Endodermal cell (in vitro differentiated cells): ENCODE measurements at regions not wholly inside any gene's neighbourhood (a gene's known extent, or its start where the extent isn't known, plus 50 kb on each side); places are given as distances from the start of the nearest gene placed in this dataset.

Experiments
- DNase-seq: peaks from one replicate; pipeline ENCODE4 v3.0.0-alpha.2; 2017
- H3K27ac ChIP-seq: 2 replicates; pipeline ENCODE4 v1.5.1; 2013; ENCODE audit warnings: mild to moderate bottlenecking, low read depth, low read length, moderate library complexity
- H3K27me3 ChIP-seq: 2 replicates; pipeline ENCODE4 v1.6.1; 2013; ENCODE audit warnings: mild to moderate bottlenecking, low read length, moderate library complexity; ENCODE audit not compliant: insufficient read depth, control insufficient read depth, poor library complexity, severe bottlenecking
- H3K36me3 ChIP-seq: 2 replicates; pipeline ENCODE4 v1.7.0; 2013; ENCODE audit warnings: mild to moderate bottlenecking, low read length, moderate library complexity; ENCODE audit not compliant: control insufficient read depth, insufficient read depth
- H3K4me1 ChIP-seq: one replicate; pipeline ENCODE4 v1.7.0; 2013; ENCODE audit warnings: low read length; ENCODE audit not compliant: control insufficient read depth, insufficient read depth
- H3K4me3 ChIP-seq: 2 replicates; pipeline ENCODE4 v1.5.1; 2013; ENCODE audit warnings: mild to moderate bottlenecking, low read length, moderate library complexity
- H3K9ac ChIP-seq: 2 replicates; pipeline ENCODE4 v1.6.1; 2013; ENCODE audit warnings: mild to moderate bottlenecking, low read length, moderate library complexity; ENCODE audit not compliant: poor library complexity, severe bottlenecking; ENCODE audit errors: extremely low read depth
- H3K9me3 ChIP-seq: 2 replicates; pipeline ENCODE4 v1.6.1; 2013; ENCODE audit warnings: mild to moderate bottlenecking, low read length, moderate library complexity; ENCODE audit not compliant: control insufficient read depth
- H3K27ac Mint-ChIP-seq: 2 replicates; pipeline ENCODE4 v1.8.0; 2020; ENCODE audit warnings: mixed read lengths
- H3K27me3 Mint-ChIP-seq: 2 replicates; pipeline ENCODE4 v1.8.0; 2021; ENCODE audit warnings: mild to moderate bottlenecking, mixed read lengths; ENCODE audit not compliant: insufficient read depth
- H3K36me3 Mint-ChIP-seq: 2 replicates; pipeline ENCODE4 v1.8.0; 2020; ENCODE audit warnings: low read depth, mixed read lengths
- H3K4me1 Mint-ChIP-seq: 2 replicates; pipeline ENCODE4 v1.8.0; 2020; ENCODE audit warnings: mixed read lengths
- H3K4me3 Mint-ChIP-seq: 2 replicates; pipeline ENCODE4 v1.8.0; 2020; ENCODE audit warnings: mild to moderate bottlenecking, moderate library complexity, mixed read lengths
- H3K9me3 Mint-ChIP-seq: 2 replicates; pipeline ENCODE4 v1.8.0; 2020; ENCODE audit warnings: mild to moderate bottlenecking, mixed read lengths
- WGBS, 2 experiments: methylation state at CpG; one replicate each; pipeline versions ENCODE4 v1.1.5 to v1.1.7; 2013; ENCODE audit warnings: missing lambda C conversion rate in 2 of 2, mixed read lengths in 1 of 2; ENCODE audit not compliant: insufficient coverage in 1 of 2, insufficient read length in 1 of 2; 5-methylcytosine and 5-hydroxymethylcytosine counted together
- TF ChIP-seq, protein P1 (sequence below): fragments of 200-600 bp; sonication (generic); conservative IDR thresholded peaks from 2 replicates; pipeline ENCODE4 v1.5.0; 2021; ENCODE audit warnings: antibody characterized with exemption, mild to moderate bottlenecking

DNA sequence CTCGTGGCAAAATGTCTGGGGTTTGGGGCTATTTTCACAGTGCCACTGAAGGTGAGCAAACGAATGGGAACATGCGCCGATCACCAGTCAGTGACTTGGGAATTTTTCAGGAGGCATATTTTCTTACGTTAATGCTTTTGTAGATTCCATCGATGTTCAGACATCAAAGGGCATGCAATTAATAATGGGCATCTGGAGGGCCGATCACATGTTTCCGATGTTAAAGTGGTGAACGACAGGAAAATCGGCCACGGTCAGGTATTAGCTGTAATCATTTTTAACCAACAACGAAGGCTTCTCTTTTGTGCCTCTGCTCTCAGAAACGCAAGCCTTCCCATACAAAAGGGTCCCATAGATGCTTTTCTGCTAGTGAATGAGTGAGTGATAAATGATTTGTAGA lies 155.0 kb upstream of the PITX1 start:
- H3K4me1 Mint-ChIP-seq, result peaks cover 52% of the 10 kb centered on the region
- Histone ChIP-seq H3K27ac (no peak overlapping the region), H3K9me3 (no peaks in the 10 kb centered on the region), H3K27me3 (peaks cover 35% of the 10 kb centered on the region), H3K9ac (no peak overlapping the region), H3K4me1 (peaks cover 6% of the 10 kb centered on the region), H3K4me3 (no peak overlapping the region), H3K36me3 (no peaks in the 10 kb centered on the region)
- no peak overlapping the region for H3K27ac Mint-ChIP-seq
- no peaks in the 10 kb centered on the region for H3K9me3 Mint-ChIP-seq
- TF ChIP-seq, protein P1, sequence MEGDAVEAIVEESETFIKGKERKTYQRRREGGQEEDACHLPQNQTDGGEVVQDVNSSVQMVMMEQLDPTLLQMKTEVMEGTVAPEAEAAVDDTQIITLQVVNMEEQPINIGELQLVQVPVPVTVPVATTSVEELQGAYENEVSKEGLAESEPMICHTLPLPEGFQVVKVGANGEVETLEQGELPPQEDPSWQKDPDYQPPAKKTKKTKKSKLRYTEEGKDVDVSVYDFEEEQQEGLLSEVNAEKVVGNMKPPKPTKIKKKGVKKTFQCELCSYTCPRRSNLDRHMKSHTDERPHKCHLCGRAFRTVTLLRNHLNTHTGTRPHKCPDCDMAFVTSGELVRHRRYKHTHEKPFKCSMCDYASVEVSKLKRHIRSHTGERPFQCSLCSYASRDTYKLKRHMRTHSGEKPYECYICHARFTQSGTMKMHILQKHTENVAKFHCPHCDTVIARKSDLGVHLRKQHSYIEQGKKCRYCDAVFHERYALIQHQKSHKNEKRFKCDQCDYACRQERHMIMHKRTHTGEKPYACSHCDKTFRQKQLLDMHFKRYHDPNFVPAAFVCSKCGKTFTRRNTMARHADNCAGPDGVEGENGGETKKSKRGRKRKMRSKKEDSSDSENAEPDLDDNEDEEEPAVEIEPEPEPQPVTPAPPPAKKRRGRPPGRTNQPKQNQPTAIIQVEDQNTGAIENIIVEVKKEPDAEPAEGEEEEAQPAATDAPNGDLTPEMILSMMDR, result no peak
- H3K27me3 Mint-ChIP-seq, result peaks cover 32% of the 10 kb centered on the region
- H3K36me3 Mint-ChIP-seq, result no peaks in the 10 kb centered on the region
- 94 to 95% methylated on average over 10 to 13 of the region's 13 CpGs for WGBS, 2 experiments
- DNase-seq, result no peak
- no peak overlapping the region for H3K4me3 Mint-ChIP-seq

DNA sequence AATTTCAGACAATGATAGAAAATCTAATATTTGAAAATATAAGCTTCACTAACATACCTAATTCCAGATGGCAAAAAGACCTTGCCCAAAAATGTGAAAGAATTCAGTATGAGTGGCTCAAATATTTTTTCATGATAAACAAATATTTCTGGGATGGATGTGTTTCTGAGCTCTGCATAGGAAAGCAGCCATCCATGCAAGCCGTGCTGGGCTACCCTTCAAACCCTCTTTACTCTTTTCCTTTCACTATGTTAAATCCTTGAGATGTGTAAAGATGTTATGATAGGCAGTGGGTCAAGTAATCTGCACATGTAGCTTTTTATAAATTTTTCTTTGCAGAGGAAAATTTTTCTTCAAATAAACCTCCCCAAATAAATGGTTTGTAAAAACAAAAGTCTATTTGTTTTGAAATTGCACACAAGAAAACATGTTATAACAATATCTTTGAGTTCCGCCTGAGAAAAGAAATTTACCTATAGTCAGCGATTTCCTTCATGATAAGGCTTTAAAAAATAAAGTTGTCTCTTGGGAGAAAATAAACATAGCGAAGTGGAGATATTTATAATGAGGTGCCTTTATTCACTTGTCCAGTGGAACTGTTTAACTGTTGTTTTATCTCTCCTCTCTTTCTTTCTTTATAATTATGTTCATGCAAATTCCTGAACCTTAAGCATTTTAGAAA lies 154.3 kb upstream of the PITX1 start:
- peaks cover 26% of the 10 kb centered on the region for H3K27me3 Mint-ChIP-seq
- peaks cover 49% of the 10 kb centered on the region for H3K4me1 Mint-ChIP-seq
- no peak overlapping the region for H3K4me3 Mint-ChIP-seq
- 95 to 97% methylated on average over 3 to 4 of the region's 4 CpGs for WGBS, 2 experiments
- no peaks in the 10 kb centered on the region for H3K9me3 ChIP-seq
- TF ChIP-seq, protein P1, result no peak
- no peaks in the 10 kb centered on the region for H3K9me3 Mint-ChIP-seq
- H3K4me3 ChIP-seq, result no peak overlapping the region
- no peak overlapping the region for H3K9ac ChIP-seq
- no peaks in the 10 kb centered on the region for H3K36me3 Mint-ChIP-seq
- H3K27me3 ChIP-seq, result peaks cover 32% of the 10 kb centered on the region
- no peak overlapping the region for H3K27ac Mint-ChIP-seq
- no peak overlapping the region for H3K27ac ChIP-seq
- no peaks in the 10 kb centered on the region for H3K36me3 ChIP-seq
- H3K4me1 ChIP-seq, result peaks cover 6% of the 10 kb centered on the region
- DNase-seq, result no peak

DNA sequence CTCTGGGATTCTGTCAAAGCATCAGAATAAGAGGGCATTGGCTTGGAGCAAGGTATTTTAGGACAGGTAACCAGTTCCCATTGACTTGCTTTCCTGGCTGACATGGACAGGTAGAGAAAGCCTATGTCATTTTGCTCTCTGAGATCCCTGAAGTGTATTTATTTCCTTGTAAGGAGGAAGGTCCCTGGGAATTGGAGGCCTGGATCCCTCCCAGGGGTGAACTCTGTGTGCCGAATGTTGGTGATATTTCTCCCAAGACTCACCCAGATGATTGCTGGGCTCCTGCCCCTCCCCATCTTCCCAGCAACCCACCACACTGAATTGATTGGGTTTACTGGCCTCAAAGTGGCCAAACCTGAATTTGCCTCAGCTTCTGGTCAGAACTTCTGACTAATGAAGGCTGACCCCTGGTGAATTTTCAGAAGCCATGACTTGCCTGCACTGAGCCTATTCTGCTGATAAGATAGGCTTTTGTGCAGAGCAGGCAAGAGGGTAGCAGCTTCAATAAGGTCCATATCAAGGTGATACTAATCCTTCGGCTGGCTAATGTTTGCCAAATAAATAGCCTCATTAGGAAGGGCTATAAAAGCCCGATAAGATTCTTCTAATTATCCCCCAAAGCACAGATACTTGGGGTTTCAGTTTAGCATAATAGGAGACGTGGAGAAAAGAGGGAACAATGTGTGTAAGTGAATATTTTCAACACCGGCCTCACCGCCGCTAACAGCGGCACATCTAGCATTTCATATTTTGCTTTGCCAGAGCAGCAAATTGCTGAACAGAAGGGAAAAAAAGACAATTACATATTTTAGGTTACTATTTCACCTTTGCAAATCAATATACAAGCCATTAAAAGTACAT lies 152.9 kb upstream of the PITX1 start:
- peaks cover 6% of the 10 kb centered on the region for H3K4me1 ChIP-seq
- peak; percentile 59 for DNase-seq
- Mint-ChIP-seq H3K9me3 (no peaks in the 10 kb centered on the region), H3K4me3 (peak overlapping the region; percentile 17), H3K4me1 (peaks cover 49% of the 10 kb centered on the region), H3K27ac (peak overlapping the region; percentile 87), H3K36me3 (no peaks in the 10 kb centered on the region), H3K27me3 (peaks cover 11% of the 10 kb centered on the region)
- H3K4me3 ChIP-seq, result no peak overlapping the region
- no peaks in the 10 kb centered on the region for H3K9me3 ChIP-seq
- no peak overlapping the region for H3K9ac ChIP-seq
- no peak overlapping the region for H3K27ac ChIP-seq
- TF ChIP-seq, protein P1, result peak; percentile 55
- H3K27me3 ChIP-seq, result peaks cover 17% of the 10 kb centered on the region
- no peaks in the 10 kb centered on the region for H3K36me3 ChIP-seq
- 69 to 77% methylated on average over 2 to 8 of the region's 8 CpGs for WGBS, 2 experiments
